Activated T-helper 1 cell treated with anti-CD3 and anti-CD28 coated beads, Interleukin-12 subunit alpha, Interleukin-12 subunit beta, Interleukin-2, Interleukin-4 antibody, amounts not matched to agents 30 ng/mL and 10 ng/mL and 1 ng/mL, durations not matched to agents 14 hours and 24 hours and 36 hours (primary cell): ENCODE measurements at regions not wholly inside any gene's neighbourhood (a gene's known extent, or its start where the extent isn't known, plus 50 kb on each side); places are given as distances from the start of the nearest gene placed in this dataset.

Source experiments
- DNase-seq: peaks from one replicate; pipeline ENCODE4 v3.0.0; 2021; ENCODE audit warnings: low spot score
- H3K27ac Mint-ChIP-seq: one replicate; pipeline ENCODE4 v1.8.0; 2021; ENCODE audit warnings: mild to moderate bottlenecking, mixed read lengths
- H3K27me3 Mint-ChIP-seq: one replicate; pipeline ENCODE4 v1.8.0; 2022; ENCODE audit warnings: mild to moderate bottlenecking, moderate library complexity, mixed read lengths; ENCODE audit not compliant: insufficient read depth
- H3K36me3 Mint-ChIP-seq: one replicate; pipeline ENCODE4 v1.8.0; 2021; ENCODE audit warnings: low read depth, mixed read lengths
- H3K4me1 Mint-ChIP-seq: one replicate; pipeline ENCODE4 v1.8.0; 2021; ENCODE audit warnings: low read depth, mixed read lengths
- H3K4me3 Mint-ChIP-seq: one replicate; pipeline ENCODE4 v1.8.0; 2021; ENCODE audit warnings: mild to moderate bottlenecking, moderate library complexity, mixed read lengths
- H3K9me3 Mint-ChIP-seq: one replicate; pipeline ENCODE4 v1.8.0; 2021; ENCODE audit warnings: mixed read lengths
- intact Hi-C: fragments of 100-400 bp; cut with micrococcal nuclease; formaldehyde crosslinking; loops from one replicate; pipeline ENCODE4 v1.15.1; 2024

DNA sequence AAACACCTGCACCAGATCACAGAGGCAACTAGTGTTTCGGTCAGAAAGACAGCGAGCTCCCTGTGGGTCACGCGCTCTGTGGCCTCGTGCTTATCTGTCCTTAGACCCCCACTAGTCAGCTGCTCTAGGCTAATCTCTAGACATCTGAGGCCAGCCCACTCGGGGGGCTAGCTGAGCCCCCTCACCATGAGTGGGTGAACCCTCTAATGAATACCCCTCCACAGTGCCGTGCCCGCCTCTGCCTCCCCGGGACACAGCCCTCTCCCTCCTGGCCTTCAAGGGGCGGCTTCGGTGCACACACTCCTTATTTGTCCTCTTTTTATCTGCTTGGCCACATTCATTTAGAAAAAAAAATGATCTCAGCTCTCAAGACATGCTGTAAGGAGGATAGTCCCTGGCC, 320.1 kb downstream of the C16orf95 start:
- intact Hi-C loops, result no loop called here
- Mint-ChIP-seq H3K4me1 (no peaks in the 10 kb centered on the region), H3K27me3 (peaks cover 2% of the 10 kb centered on the region), H3K9me3 (peaks cover 5% of the 10 kb centered on the region), H3K4me3 (no peak overlapping the region), H3K36me3 (no peaks in the 10 kb centered on the region), H3K27ac (no peak overlapping the region)
- DNase-seq, result no peak

DNA sequence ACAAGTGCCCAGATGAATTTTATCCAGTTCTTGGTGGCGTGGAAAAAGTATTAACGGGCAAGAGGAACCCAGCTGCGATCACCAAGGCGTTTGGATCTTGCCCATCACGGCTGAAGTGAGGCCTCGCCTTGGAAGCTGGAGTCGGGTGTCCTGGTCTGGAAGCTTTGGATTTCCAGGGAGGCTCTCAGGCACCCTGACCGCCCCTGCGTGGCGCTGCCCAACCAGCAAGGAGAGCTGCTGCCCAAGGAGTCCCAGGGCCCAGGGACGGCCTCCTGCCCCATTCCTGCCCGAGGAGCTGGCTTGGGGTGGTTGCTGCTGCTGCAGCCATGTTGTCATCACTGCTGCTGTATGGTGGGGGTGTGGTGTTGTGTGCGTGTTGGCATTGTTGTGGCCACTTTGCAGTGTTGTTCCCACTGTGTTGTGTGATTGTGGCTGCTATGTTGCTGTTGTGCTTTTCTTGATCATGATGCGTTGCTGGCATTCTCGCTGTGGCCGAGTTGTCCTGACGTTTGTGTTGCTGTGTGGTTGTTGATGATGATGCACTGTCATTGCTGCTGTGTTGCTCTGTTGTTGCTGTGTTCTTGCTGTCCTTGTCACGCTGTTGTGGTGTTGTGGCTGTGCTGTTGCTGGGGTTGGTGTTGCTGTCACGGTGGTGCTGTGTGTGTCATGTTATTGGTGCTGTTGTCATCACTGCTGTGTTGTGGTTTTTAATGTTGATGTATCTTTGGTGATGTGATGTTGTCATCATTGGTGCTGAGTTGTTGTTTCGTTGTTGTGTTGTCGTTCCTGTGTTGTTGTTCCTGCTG, 318.8 kb downstream of the C16orf95 start:
- intact Hi-C loops, result no loop called here
- H3K9me3 Mint-ChIP-seq, result peaks cover 5% of the 10 kb centered on the region
- H3K27me3 Mint-ChIP-seq, result peaks cover 2% of the 10 kb centered on the region
- H3K27ac Mint-ChIP-seq, result no peak overlapping the region
- DNase-seq, result no peak
- H3K4me3 Mint-ChIP-seq, result no peak overlapping the region
- no peaks in the 10 kb centered on the region for H3K4me1 Mint-ChIP-seq
- no peaks in the 10 kb centered on the region for H3K36me3 Mint-ChIP-seq

DNA sequence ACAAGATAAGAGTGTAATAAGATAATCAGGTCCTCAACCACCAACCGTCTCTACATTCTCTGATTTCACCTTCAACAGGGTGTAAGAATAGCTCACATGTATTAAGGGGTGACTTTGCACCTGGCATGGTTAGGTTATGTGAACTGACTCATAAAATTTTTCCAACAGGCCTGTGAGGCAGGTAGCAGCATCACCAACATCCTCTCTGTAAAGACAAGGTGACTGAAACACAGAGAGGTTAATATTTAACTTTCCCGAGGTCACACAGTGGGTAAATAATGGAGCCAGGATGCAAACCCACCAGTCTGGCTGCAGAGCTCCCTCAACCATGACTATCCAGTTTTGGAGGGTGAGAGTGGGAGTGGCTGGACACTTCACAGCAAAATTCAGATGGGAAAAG, 317.2 kb downstream of the C16orf95 start:
- Mint-ChIP-seq H3K9me3 (peaks cover 5% of the 10 kb centered on the region), H3K27me3 (peaks cover 2% of the 10 kb centered on the region), H3K36me3 (no peaks in the 10 kb centered on the region), H3K4me3 (no peak overlapping the region), H3K4me1 (no peaks in the 10 kb centered on the region), H3K27ac (no peak overlapping the region)
- intact Hi-C loops, result no loop called here
- no peak for DNase-seq

DNA sequence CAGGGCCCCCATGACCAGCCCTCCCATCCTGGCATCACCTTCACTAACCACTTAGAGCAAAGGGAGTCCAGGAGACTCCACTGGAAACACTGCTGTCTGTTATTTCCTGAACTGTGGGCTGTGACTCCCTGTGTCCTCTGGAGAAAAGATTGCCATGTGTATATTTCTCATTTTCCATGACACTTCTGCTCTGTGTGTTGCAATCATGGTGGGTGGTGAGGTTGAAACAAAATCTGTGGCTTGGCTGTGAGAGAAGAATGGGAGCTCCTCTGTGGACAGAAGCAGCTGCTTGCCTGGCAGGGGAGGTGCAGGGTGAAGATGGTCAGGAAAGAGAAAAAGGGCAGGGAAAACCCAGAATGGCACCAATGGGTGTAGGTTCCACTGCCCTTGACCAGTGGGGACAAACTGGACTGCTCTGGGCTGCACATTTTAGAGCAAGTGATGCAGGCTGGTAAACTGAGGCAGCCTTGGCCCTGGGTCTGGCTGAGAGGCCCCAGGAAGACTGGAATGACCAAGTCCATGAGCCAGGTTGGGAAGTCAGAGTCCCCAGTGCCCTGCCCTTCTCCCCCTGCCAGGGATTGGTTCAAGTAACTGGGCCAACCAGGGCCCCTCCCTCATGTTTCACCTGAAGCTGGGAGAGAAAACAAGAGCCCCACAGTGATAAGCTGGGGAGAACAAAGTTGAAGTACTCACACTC, 314.3 kb downstream of the C16orf95 start:
- intact Hi-C loops, result no loop called here
- Mint-ChIP-seq H3K4me3 (no peak overlapping the region), H3K9me3 (peaks cover 8% of the 10 kb centered on the region), H3K27ac (no peak overlapping the region), H3K36me3 (no peaks in the 10 kb centered on the region), H3K27me3 (no peaks in the 10 kb centered on the region), H3K4me1 (no peaks in the 10 kb centered on the region)
- no peak for DNase-seq

DNA sequence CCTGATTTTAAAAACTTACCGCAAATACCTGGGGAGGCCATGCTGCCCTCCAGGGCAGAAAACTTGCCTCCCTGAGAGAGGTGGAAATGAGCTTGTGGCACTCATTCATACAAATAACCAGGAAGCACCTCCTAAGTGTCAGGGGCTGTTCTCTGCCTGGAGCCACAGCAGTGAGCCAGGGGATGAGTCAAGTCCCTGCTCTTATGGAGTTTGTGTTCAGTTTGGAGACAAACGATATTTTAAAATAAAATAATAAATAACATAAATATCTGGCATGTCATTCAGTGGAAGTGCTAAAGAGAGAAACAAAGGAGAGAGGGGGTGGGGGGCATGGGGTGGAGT, 313.8 kb downstream of the C16orf95 start:
- H3K4me3 Mint-ChIP-seq, result no peak overlapping the region
- no peak overlapping the region for H3K27ac Mint-ChIP-seq
- H3K36me3 Mint-ChIP-seq, result no peaks in the 10 kb centered on the region
- peaks cover 8% of the 10 kb centered on the region for H3K9me3 Mint-ChIP-seq
- no peaks in the 10 kb centered on the region for H3K27me3 Mint-ChIP-seq
- no peak for DNase-seq
- intact Hi-C loops, result no loop called here
- no peaks in the 10 kb centered on the region for H3K4me1 Mint-ChIP-seq

DNA sequence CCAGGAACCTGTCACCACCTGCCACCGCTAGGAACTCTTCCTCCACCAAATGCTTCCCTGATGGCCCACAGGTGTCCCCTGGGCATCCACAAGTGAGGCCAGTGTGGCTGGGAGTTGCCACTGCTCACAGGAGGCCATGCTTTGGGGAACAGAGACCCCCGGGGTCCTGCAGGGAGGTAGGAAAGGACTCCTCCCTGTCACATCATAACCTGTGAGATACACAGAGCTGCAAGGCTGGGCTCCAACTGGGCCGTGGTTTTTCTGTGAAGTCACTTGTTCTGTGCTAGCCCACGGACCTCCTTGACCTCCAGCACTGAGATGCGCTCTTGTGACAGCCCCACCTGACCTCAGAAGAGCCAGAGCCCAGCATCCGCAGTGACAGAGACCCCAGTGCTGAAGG, 311.2 kb downstream of the C16orf95 start:
- DNase-seq, result no peak
- intact Hi-C loops, result no loop called here
- Mint-ChIP-seq H3K27me3 (no peaks in the 10 kb centered on the region), H3K27ac (no peak overlapping the region), H3K36me3 (no peaks in the 10 kb centered on the region), H3K4me3 (no peak overlapping the region), H3K4me1 (no peaks in the 10 kb centered on the region), H3K9me3 (peaks cover 3% of the 10 kb centered on the region)

DNA sequence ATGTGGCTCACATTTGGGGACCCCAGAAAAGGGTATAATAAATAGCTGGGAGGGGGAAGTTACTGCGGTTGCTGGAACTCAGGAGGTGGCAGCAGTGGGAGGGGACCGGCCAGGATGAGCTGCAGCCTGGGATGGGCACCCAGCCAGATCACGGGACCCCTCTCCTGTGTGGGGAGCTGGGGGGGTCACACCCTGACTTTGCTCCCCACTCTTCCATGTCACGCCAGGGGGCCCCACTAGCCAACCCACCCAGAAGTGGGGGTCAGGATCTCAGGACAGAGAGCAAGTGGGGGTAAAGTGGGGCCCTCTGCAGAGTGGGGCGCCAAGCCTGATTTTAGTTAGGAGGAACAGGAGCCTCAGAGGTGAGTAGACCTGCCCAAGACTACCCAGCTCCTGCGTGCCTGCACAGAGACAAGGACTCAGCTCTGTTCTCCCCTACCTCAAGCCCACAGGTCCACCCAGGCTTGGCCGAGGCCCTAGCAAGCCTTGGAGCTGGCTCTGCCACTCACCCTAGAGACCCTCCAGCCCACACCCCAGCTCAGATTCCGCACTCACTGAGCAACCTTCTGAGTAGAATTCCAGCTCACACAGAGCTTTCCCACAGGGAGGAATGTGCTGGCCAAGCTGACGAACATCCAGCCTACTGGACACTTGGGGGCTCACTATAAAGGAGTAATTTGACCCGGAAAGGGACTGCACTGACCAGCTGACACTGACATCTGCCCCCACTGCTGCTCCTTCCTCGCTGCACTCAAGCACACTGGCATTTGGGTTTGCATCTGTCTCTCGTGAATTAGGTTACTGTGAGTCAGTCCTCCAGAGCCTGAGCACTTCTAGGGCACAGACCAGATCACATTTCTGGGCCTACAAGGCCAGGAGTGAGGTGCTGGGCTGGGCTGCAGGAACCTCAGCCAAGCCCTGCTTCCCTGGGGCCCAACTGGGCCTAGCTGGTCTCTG, 310.1 kb downstream of the C16orf95 start:
- Mint-ChIP-seq H3K4me3 (no peak overlapping the region), H3K27ac (no peak overlapping the region), H3K4me1 (no peaks in the 10 kb centered on the region), H3K27me3 (no peaks in the 10 kb centered on the region), H3K36me3 (no peaks in the 10 kb centered on the region), H3K9me3 (peaks cover 3% of the 10 kb centered on the region)
- no peak for DNase-seq
- intact Hi-C loops, result no loop called here

DNA sequence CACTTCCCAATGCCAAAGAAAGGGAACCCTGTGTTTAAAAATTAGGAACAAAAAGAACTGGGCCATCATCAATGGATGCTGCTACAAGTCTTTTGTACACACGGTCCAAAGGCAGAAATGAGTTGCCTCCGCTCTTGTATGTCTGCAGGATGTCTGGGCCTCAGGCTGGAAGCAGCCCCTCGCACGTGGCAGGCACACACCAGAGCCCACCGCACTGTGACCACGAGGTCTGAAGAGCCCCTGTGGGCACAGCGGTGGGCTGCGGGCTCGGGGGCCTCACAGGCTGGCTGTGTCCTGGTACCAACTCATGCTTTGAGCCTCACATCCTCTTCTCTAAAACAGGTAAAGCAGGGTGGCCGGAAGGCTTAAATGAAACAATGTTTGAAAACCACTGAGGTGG, 309.3 kb downstream of the C16orf95 start:
- H3K36me3 Mint-ChIP-seq, result no peaks in the 10 kb centered on the region
- H3K9me3 Mint-ChIP-seq, result peaks cover 3% of the 10 kb centered on the region
- no peak overlapping the region for H3K27ac Mint-ChIP-seq
- H3K4me1 Mint-ChIP-seq, result no peaks in the 10 kb centered on the region
- no peaks in the 10 kb centered on the region for H3K27me3 Mint-ChIP-seq
- intact Hi-C loops, result no loop called here
- H3K4me3 Mint-ChIP-seq, result no peak overlapping the region
- DNase-seq, result no peak

DNA sequence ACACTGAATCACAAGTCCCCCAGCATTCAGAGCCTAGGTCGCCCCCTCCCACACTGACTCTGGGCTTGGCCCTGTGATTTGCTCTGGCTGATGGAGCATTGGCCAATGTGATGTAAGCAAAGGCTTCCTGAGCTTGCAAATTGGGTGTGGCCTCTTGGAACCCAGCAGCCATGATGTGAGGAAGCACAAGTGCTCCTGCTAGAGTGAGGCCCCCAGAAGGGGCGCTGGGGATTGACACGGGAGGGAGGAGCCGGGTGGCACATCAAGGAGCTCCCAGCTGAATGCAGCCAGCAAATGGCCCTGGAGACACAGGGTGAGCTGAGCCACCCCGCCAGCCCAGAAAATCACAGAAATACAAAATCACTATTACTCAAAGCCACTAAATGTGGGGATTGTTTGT, 308.5 kb downstream of the C16orf95 start:
- intact Hi-C loops, result no loop called here
- Mint-ChIP-seq H3K4me3 (no peak overlapping the region), H3K27me3 (no peaks in the 10 kb centered on the region), H3K27ac (no peak overlapping the region), H3K9me3 (peaks cover 3% of the 10 kb centered on the region), H3K4me1 (no peaks in the 10 kb centered on the region), H3K36me3 (no peaks in the 10 kb centered on the region)
- no peak for DNase-seq

DNA sequence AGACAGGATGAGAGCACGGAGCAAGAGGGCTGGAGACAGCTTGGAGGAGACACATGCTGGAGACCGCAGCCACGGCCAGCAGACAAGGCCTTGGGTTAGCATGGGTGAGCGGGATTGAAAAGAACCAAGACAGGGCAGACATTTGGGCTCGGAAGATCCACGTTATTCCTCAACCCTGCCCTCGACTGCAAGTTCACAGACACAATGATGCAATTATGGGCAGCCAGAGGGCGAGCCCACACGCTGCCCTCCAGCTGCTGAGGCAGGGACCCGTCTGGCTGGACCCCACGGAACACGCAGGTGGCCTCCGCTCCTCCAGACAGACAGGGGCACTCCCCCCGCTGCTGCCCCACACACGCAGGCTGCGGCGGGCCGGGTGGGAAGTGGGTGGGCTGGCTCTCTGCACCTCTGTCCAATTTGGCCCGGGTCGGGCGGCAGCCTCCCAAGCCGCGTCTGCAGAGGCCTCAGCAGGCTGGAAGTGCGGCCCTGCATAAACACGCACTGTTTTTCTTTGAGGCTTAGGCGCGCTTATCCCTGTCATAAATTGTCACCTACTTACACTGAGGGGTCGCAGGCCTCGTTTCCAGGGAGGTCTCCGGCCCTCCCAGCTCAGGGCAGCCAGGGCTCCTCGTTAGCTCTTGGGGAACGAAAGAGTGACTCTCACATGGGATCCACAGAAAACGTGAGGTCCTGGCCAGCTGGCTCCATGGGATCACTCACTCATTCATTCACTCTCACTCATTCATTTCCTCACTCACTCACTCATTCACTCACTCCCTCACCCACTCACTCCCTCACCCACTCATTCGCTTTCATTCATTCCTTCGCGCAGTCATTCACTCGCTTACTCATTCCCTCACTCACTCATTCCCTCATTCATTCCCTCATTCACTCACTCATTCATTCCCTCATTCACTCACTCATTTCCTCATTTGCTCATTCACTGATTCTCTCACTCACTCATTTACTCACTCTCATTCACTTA, 303.9 kb downstream of the C16orf95 start:
- peaks cover 11% of the 10 kb centered on the region for H3K27me3 Mint-ChIP-seq
- H3K4me3 Mint-ChIP-seq, result no peak overlapping the region
- no peaks in the 10 kb centered on the region for H3K9me3 Mint-ChIP-seq
- DNase-seq, result no peak
- no peaks in the 10 kb centered on the region for H3K36me3 Mint-ChIP-seq
- no peak overlapping the region for H3K27ac Mint-ChIP-seq
- no peaks in the 10 kb centered on the region for H3K4me1 Mint-ChIP-seq
- intact Hi-C loops, result no loop called here

DNA sequence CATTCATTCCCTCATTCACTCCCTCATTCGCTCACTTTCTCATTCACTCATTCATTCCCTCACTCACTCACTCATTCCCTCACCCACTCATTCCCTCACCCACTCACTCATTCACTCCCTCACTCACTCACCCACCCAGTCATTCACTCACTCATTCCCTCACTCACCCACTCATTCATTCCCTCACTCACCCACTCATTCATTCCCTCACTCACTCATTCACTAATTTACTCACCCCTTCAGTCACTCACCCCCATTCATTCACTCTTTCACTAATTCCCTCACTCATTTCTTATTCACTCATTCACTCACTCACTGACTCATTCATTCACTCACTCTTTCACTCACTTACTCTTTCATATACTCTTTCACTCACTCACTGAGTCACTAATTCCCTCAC, 303.1 kb downstream of the C16orf95 start:
- intact Hi-C loops, result no loop called here
- Mint-ChIP-seq H3K9me3 (no peaks in the 10 kb centered on the region), H3K4me3 (no peak overlapping the region), H3K36me3 (no peaks in the 10 kb centered on the region), H3K27me3 (peaks cover 12% of the 10 kb centered on the region), H3K4me1 (no peaks in the 10 kb centered on the region), H3K27ac (no peak overlapping the region)
- DNase-seq, result no peak

DNA sequence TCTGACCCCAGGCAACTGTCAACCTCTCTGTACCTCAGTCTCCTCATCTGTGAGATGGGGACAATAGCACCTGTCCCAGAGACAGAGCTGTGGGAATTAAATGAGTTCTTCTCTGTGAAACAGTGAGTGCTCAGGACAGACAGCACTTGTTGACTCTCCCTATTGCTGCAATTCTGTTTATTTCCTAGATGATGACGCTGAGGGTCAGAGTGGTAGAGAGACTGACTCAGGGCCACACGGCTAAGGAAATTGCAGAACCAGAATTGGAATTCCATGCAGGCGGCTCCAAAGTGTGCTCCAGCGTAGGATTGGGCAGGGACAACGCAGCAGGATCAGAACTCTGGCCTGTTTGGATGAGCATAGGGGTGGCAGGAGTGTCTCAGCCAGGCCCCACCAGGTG, 302.2 kb downstream of the C16orf95 start:
- Mint-ChIP-seq H3K27ac (no peak overlapping the region), H3K36me3 (no peaks in the 10 kb centered on the region), H3K27me3 (peaks cover 12% of the 10 kb centered on the region), H3K9me3 (no peaks in the 10 kb centered on the region), H3K4me1 (no peaks in the 10 kb centered on the region), H3K4me3 (no peak overlapping the region)
- intact Hi-C loops, result no loop called here
- no peak for DNase-seq
